C4-2B (cell line): ENCODE measurements at regions not wholly inside any gene's neighbourhood (a gene's known extent, or its start where the extent isn't known, plus 50 kb on each side); places are given as distances from the start of the nearest gene placed in this dataset.

Experiments used
- H3K27ac ChIP-seq: fragments of 450-650 bp; 2 replicates; pipeline ENCODE4 v1.5.1; 2017
- CTCF ChIP-seq: fragments of 450-650 bp; conservative IDR thresholded peaks from 2 replicates; pipeline ENCODE4 v1.5.1; 2017; ENCODE audit warnings: mild to moderate bottlenecking
- ZFX ChIP-seq: fragments of 450-650 bp; IDR thresholded peaks from 2 replicates; pipeline ENCODE4 v1.6.1; 2017

- no peak overlapping the region for H3K27ac ChIP-seq
- TF ChIP-seq ZFX (no peak), CTCF (no peak)
Observed at GRCh38 chr2:220891405-220891804, 680.7 kb downstream of the EPHA4 start.

- H3K27ac ChIP-seq = no peak overlapping the region
- no peak for TF ChIP-seq ZFX
Observed at GRCh38 chr2:220892018-220892634, 680.0 kb downstream of the EPHA4 start.

- no peak overlapping the region for H3K27ac ChIP-seq
- TF ChIP-seq ZFX (no peak), CTCF (no peak)
Observed at GRCh38 chr2:220893411-220893810, 678.7 kb downstream of the EPHA4 start.

- TF ChIP-seq ZFX (no peak), CTCF (no peak)
- H3K27ac ChIP-seq = no peak overlapping the region
Observed at GRCh38 chr2:220894069-220894468, 678.0 kb downstream of the EPHA4 start.

- no peak overlapping the region for H3K27ac ChIP-seq
- TF ChIP-seq CTCF (no peak), ZFX (no peak)
Observed at GRCh38 chr2:220899492-220899891, 672.6 kb downstream of the EPHA4 start.

- no peak overlapping the region for H3K27ac ChIP-seq
- no peak for TF ChIP-seq CTCF
- TF ChIP-seq ZFX = no peak
Observed at GRCh38 chr2:220904015-220904414, 668.1 kb downstream of the EPHA4 start.

GRCh38 chr2:220913384-220913783, 658.7 kb downstream of the EPHA4 start:
- no peak overlapping the region for H3K27ac ChIP-seq
- no peak for TF ChIP-seq CTCF
- TF ChIP-seq ZFX = no peak

GRCh38 chr2:220915092-220915623, 656.9 kb downstream of the EPHA4 start:
- no peak overlapping the region for H3K27ac ChIP-seq

More at GRCh38 chr2:220915092-220915623, 656.9 kb downstream of the EPHA4 start:
- TF ChIP-seq ZFX (no peak), CTCF (no peak)
